ENCODE measurements at regions not wholly inside any gene's neighbourhood (a gene's known extent, or its start where the extent isn't known, plus 50 kb on each side); places are given as distances from the start of the nearest gene placed in this dataset.
"Not testable (repeated sequence)": the region's sequence is repeated elsewhere in the genome, so short reads cannot be mapped to it uniquely, and the experiment has no call there.

GRCh38 chr3:44120721-44121582 is 120.7 kb upstream of the TOPAZ1 start:
- no peak for DNase-seq (ENCODE audit: low read depth in 2 of 2, low spot score in 1 of 2)

GRCh38 chr3:44125246-44125645 is 116.4 kb upstream of the TOPAZ1 start:
- no peak for DNase-seq (ENCODE audit: low read depth in 2 of 2, low spot score in 1 of 2)

- DNase-seq (ENCODE audit: low read depth in 2 of 2, low spot score in 1 of 2), result no peak
Observed at GRCh38 chr3:44125882-44126281, 115.8 kb upstream of the TOPAZ1 start.

- no peak for DNase-seq (ENCODE audit: low read depth in 2 of 2, low spot score in 1 of 2)
Observed at GRCh38 chr3:44128057-44128775, 113.5 kb upstream of the TOPAZ1 start.

- DNase-seq (ENCODE audit: low read depth in 2 of 2, low spot score in 1 of 2), result no peak
Observed at GRCh38 chr3:44130249-44130648, 111.4 kb upstream of the TOPAZ1 start.

- no peak for DNase-seq (ENCODE audit: low read depth in 2 of 2, low spot score in 1 of 2)
Observed at GRCh38 chr3:44132061-44132460, 109.6 kb upstream of the TOPAZ1 start.

- no peak for DNase-seq (ENCODE audit: low read depth in 2 of 2, low spot score in 1 of 2)
Observed at GRCh38 chr3:44132593-44132992, 109.1 kb upstream of the TOPAZ1 start.

- DNase-seq (ENCODE audit: low read depth in 2 of 2, low spot score in 1 of 2), result no peak
Observed at GRCh38 chr3:44136421-44136820, 105.3 kb upstream of the TOPAZ1 start.

- DNase-seq (ENCODE audit: low read depth in 2 of 2, low spot score in 1 of 2), result no peak
Observed at GRCh38 chr3:44146073-44146472, 95.6 kb upstream of the TOPAZ1 start.

- DNase-seq (ENCODE audit: low read depth in 2 of 2, low spot score in 1 of 2), result no peak
Observed at GRCh38 chr3:44159696-44160300, 81.9 kb upstream of the TOPAZ1 start.

- DNase-seq (ENCODE audit: low read depth in 2 of 2, low spot score in 1 of 2), result no peak
Observed at GRCh38 chr3:44160818-44161217, 80.9 kb upstream of the TOPAZ1 start.

- DNase-seq (ENCODE audit: low read depth in 2 of 2, low spot score in 1 of 2), result no peak
Observed at GRCh38 chr3:44171891-44172290, 69.8 kb upstream of the TOPAZ1 start.

- DNase-seq (ENCODE audit: low read depth in 2 of 2, low spot score in 1 of 2), result not testable (repeated sequence)
Observed at GRCh38 chr3:44172701-44173100, 69.0 kb upstream of the TOPAZ1 start.

- no peak for DNase-seq (ENCODE audit: low read depth in 2 of 2, low spot score in 1 of 2)
Observed at GRCh38 chr3:44173263-44173662, 68.4 kb upstream of the TOPAZ1 start.

- DNase-seq (ENCODE audit: low read depth in 2 of 2, low spot score in 1 of 2), result no peak
Observed at GRCh38 chr3:44175070-44175469, 66.6 kb upstream of the TOPAZ1 start.

GRCh38 chr3:44179246-44179645 is 62.4 kb upstream of the TOPAZ1 start:
- no peak for DNase-seq (ENCODE audit: low read depth in 2 of 2, low spot score in 1 of 2)

- no peak for DNase-seq (ENCODE audit: low read depth in 2 of 2, low spot score in 1 of 2)
Observed at GRCh38 chr3:44184319-44184953, 57.2 kb upstream of the TOPAZ1 start.

GRCh38 chr3:44185396-44185915 is 56.2 kb upstream of the TOPAZ1 start:
- DNase-seq (ENCODE audit: low read depth in 2 of 2, low spot score in 1 of 2), result no peak

GRCh38 chr3:44186111-44186672 is 55.5 kb upstream of the TOPAZ1 start:
- DNase-seq (ENCODE audit: low read depth in 2 of 2, low spot score in 1 of 2), result no peak

- no peak for DNase-seq (ENCODE audit: low read depth in 2 of 2, low spot score in 1 of 2)
Observed at GRCh38 chr3:44186712-44187111, 55.0 kb upstream of the TOPAZ1 start.

All from stimulated activated CD8-positive, alpha-beta memory T cell treated with anti-CD3 and anti-CD28 coated beads, Interleukin-4, amount 100 ng/mL, for 4 hours (primary cell).